HCT116 (cell line): ENCODE measurements at regions not wholly inside any gene's neighbourhood (a gene's known extent, or its start where the extent isn't known, plus 50 kb on each side); places are given as distances from the start of the nearest gene placed in this dataset.

ENCODE experiments used
- ATAC-seq: fragments of 200-7000 bp; cut with Tn5 transposase; 2 replicates; pipeline ENCODE4 v1.9.1; 2020; ENCODE audit warnings: mild to moderate bottlenecking, moderate library complexity
- BruUV-seq: library from RNA; stranded (reverse); fragments of 400-500 nt; replicated peaks from 2 replicates; lab custom pipeline; 2021; lab: Mats Ljungman, UMichigan
- CTCF ChIA-PET: fragments of 300-600 bp; sonication (Branson Sonifier 250); formaldehyde crosslinking; loops from one replicate; lab custom pipeline; 2021; ENCODE audit warnings: antibody characterized with exemption; lab: Charles Lee
- POLR2A ChIA-PET: fragments of 300-600, 350-600 bp; sonication (Branson Sonifier 250); formaldehyde crosslinking; loops from one replicate; lab custom pipeline; 2021; ENCODE audit warnings: antibody characterized with exemption; lab: Charles Lee
- RAD21 ChIA-PET, 2 experiments: fragments of 300-600 bp; sonication (Branson Sonifier 250); formaldehyde crosslinking; loops; one replicate each; lab custom pipeline; 2023; ENCODE audit warnings: low total read pairs in 2 of 2; ENCODE audit not compliant: uncharacterized antibody in 2 of 2, unreplicated experiment in 2 of 2, low non-redundant PET in 1 of 2; lab: Charles Lee
- DNase-seq: peaks from one replicate; pipeline ENCODE4 v3.0.0-alpha.2; 2010; ENCODE audit warnings: low read depth, low spot score
- H2AFZ ChIP-seq: fragments of 200-600 bp; shearing (Covaris generic), sonication (generic); 2 replicates; pipeline ENCODE4 v1.6.1; 2017; ENCODE audit warnings: low read depth, mixed run types, mixed read lengths, antibody characterized with exemption, low read length; ENCODE audit not compliant: poor library complexity, severe bottlenecking
- H3K27ac ChIP-seq: 2 replicates; pipeline ENCODE4 v1.5.1; 2012; ENCODE audit warnings: low read depth, low read length
- H3K27me3 ChIP-seq: fragments of 200-600 bp; sonication (generic); 2 replicates; pipeline ENCODE4 v1.6.1; 2016; ENCODE audit warnings: mixed run types, low read length, mixed read lengths; ENCODE audit not compliant: insufficient read depth
- H3K36me3 ChIP-seq, 2 experiments: fragments of 200-500 bp in 1 of 2; fragments of 200-600 bp in 1 of 2; sonication (Bioruptor generic) in 1 of 2; sonication (generic) in 1 of 2; 2 replicates each; pipeline versions ENCODE4 v1.5.1 to v1.6.1; 2014 to 2016; ENCODE audit warnings: low read length in 2 of 2, inconsistent platforms in 1 of 2, mixed read lengths in 1 of 2, mixed run types in 1 of 2; ENCODE audit not compliant: insufficient read depth in 2 of 2, control insufficient read depth in 1 of 2
- H3K4me1 ChIP-seq, 2 experiments: fragments of 200-600 bp in 1 of 2; sonication (generic) in 1 of 2; 2 replicates each; pipeline versions ENCODE4 v1.5.1 to v1.6.1; 2012 to 2017; ENCODE audit warnings: low read length in 2 of 2, inconsistent platforms in 1 of 2, mild to moderate bottlenecking in 1 of 2, mixed read lengths in 1 of 2, mixed run types in 1 of 2, moderate library complexity in 1 of 2; ENCODE audit not compliant: insufficient read depth in 2 of 2, control insufficient read depth in 1 of 2
- H3K4me2 ChIP-seq: fragments of 200-600 bp; sonication (generic); 2 replicates; pipeline ENCODE4 v1.6.1; 2017; ENCODE audit warnings: mixed run types, low read length, mixed read lengths
- H3K4me3 ChIP-seq, 2 experiments: fragments of 200-600 bp in 1 of 2; sonication (generic) in 1 of 2; replicated peaks in 1 of 2; 2 replicates each; pipeline ENCODE4 v1.5.1; 2011 to 2016; ENCODE audit warnings: low read length in 2 of 2, control low read depth in 1 of 2, low read depth in 1 of 2, mild to moderate bottlenecking in 1 of 2, mixed read lengths in 1 of 2, mixed run types in 1 of 2
- H3K79me2 ChIP-seq: fragments of 200-600 bp; sonication (generic); 2 replicates; pipeline ENCODE4 v1.6.1; 2017; ENCODE audit warnings: mild to moderate bottlenecking, mixed run types, low read length, moderate library complexity, mixed read lengths; ENCODE audit not compliant: insufficient read depth
- H3K9ac ChIP-seq: fragments of 200-600 bp; sonication (generic); 2 replicates; pipeline ENCODE4 v1.6.1; 2016; ENCODE audit warnings: low read length, mixed read lengths
- H3K9me2 ChIP-seq: fragments of 200-600 bp; sonication (generic), shearing (Covaris generic); 2 replicates; pipeline ENCODE4 v1.6.1; 2017; ENCODE audit warnings: mixed run types, mild to moderate bottlenecking, moderate library complexity; ENCODE audit not compliant: insufficient read depth
- H3K9me3 ChIP-seq, 2 experiments: fragments of 200-500 bp in 1 of 2; fragments of 200-600 bp in 1 of 2; sonication (Bioruptor generic) in 1 of 2; sonication (generic) in 1 of 2; 2 replicates each; pipeline ENCODE4 v1.6.1; 2014 to 2017; ENCODE audit warnings: low read length in 2 of 2, mixed read lengths in 2 of 2, inconsistent platforms in 1 of 2, low read depth in 1 of 2, mild to moderate bottlenecking in 1 of 2, mixed run types in 1 of 2, moderate library complexity in 1 of 2; ENCODE audit not compliant: control insufficient read depth in 1 of 2, insufficient read depth in 1 of 2
- H4K20me1 ChIP-seq: fragments of 200-600 bp; sonication (generic), shearing (Covaris generic); 2 replicates; pipeline ENCODE4 v1.6.1; 2017; ENCODE audit warnings: mixed run types, mild to moderate bottlenecking, moderate library complexity; ENCODE audit not compliant: insufficient read depth
- CBX3 ChIP-seq: IDR thresholded peaks from 2 replicates; pipeline ENCODE4 v1.6.1; 2012; ENCODE audit warnings: low read depth
- CTCF ChIP-seq, 3 experiments: fragments of 200-600 bp in 1 of 3; sonication (generic) in 1 of 3; IDR thresholded peaks in 2 of 3; conservative IDR thresholded peaks in 1 of 3; 2 replicates each; pipeline ENCODE4 v1.5.1; 2012 to 2017; ENCODE audit warnings: low read depth in 2 of 3, low read length in 2 of 3, antibody characterized with exemption in 1 of 3, borderline replicate concordance in 1 of 3, control low read depth in 1 of 3, mild to moderate bottlenecking in 1 of 3, mixed read lengths in 1 of 3, mixed run types in 1 of 3, moderate library complexity in 1 of 3; ENCODE audit not compliant: insufficient read depth in 1 of 3
- EZH2 ChIP-seq: fragments of 200-600 bp; sonication (generic); IDR thresholded peaks from 2 replicates; pipeline ENCODE4 v1.6.1; 2017; ENCODE audit warnings: antibody characterized with exemption, mixed run types
- EZH2phosphoT487 ChIP-seq: fragments of 200-600 bp; IDR thresholded peaks from 2 replicates; pipeline ENCODE4 v1.6.1; 2018; ENCODE audit warnings: antibody characterized with exemption, borderline replicate concordance
- JUND ChIP-seq: IDR thresholded peaks from 2 replicates; pipeline ENCODE4 v1.6.1; 2012
- POLR2A ChIP-seq: IDR thresholded peaks from 2 replicates; pipeline ENCODE4 v1.7.0; 2011; ENCODE audit warnings: borderline replicate concordance; ENCODE audit not compliant: insufficient read depth, insufficient read length; ENCODE audit errors: extremely low read depth
- RAD21 ChIP-seq: IDR thresholded peaks from 2 replicates; pipeline ENCODE4 v1.6.1; 2012; ENCODE audit warnings: low read depth, mild to moderate bottlenecking
- REST ChIP-seq: IDR thresholded peaks from 2 replicates; pipeline ENCODE4 v1.6.1; 2012; ENCODE audit warnings: low read depth
- SP1 ChIP-seq: IDR thresholded peaks from 2 replicates; pipeline ENCODE4 v1.6.1; 2012; ENCODE audit warnings: low read depth
- TCF7L2 ChIP-seq: IDR thresholded peaks from 2 replicates; pipeline ENCODE4 v1.7.0; 2011; ENCODE audit warnings: borderline replicate concordance, inconsistent platforms; ENCODE audit not compliant: insufficient read depth, insufficient read length; ENCODE audit errors: extremely low read depth
- ZBTB33 ChIP-seq: IDR thresholded peaks from 2 replicates; pipeline ENCODE4 v1.6.1; 2011; ENCODE audit warnings: mild to moderate bottlenecking, low read length, moderate library complexity; ENCODE audit not compliant: insufficient replicate concordance; ENCODE audit errors: extremely low read depth
- ZFX ChIP-seq: fragments of 450-650 bp; IDR thresholded peaks from 2 replicates; pipeline ENCODE4 v1.6.1; 2017
- ZNF274 ChIP-seq: fragments of 200-500 bp; sonication (Bioruptor generic); IDR thresholded peaks from 2 replicates; pipeline ENCODE4 v1.6.1; 2014; ENCODE audit warnings: mild to moderate bottlenecking, low read depth, low read length, inconsistent platforms
- intact Hi-C: fragments of 100-400 bp; cut with micrococcal nuclease; formaldehyde crosslinking; loops from 2 replicates; pipeline ENCODE4 v1.10.0; 2022

- Histone ChIP-seq H3K9me3 (no peaks in the 10 kb centered on the region), H4K20me1 (no peaks in the 10 kb centered on the region), H3K27me3 (no peaks in the 10 kb centered on the region), H3K9me2 (peaks cover 3% of the 10 kb centered on the region; the same call in 1 of the 2 replicates), H3K36me3 (no peaks in the 10 kb centered on the region), H3K27ac (no peak overlapping the region), H3K4me3 (no peak overlapping the region), H3K79me2 (no peaks in the 10 kb centered on the region), H3K4me1 (no peaks in the 10 kb centered on the region), H2AFZ (no peak overlapping the region), H3K4me2 (no peak overlapping the region), H3K9ac (no peak overlapping the region)
- ATAC-seq = no peak
- ChIA-PET RAD21 (no interaction called here), CTCF (no interaction called here), POLR2A (no interaction called here)
- no TSS peak for BruUV-seq
- intact Hi-C loops = no loop called here
- TF ChIP-seq CBX3 (no peak), EZH2phosphoT487 (no peak), ZFX (no peak), POLR2A (no peak)
- no peak for DNase-seq
Measured at GRCh38 chr2:160890667-160891352, 269.4 kb upstream of the TANK start.

GRCh38 chr2:160891353-160891740 is 268.9 kb upstream of the TANK start:
- intact Hi-C loops = no loop called here
- peaks cover 3% of the 10 kb centered on the region; the same call in 1 of the 2 replicates for H3K9me2 ChIP-seq
- no peak for DNase-seq
- no peak overlapping the region for H3K4me3 ChIP-seq
- ChIA-PET RAD21 (no interaction called here), POLR2A (no interaction called here), CTCF (no interaction called here)
- H3K4me1 ChIP-seq = no peaks in the 10 kb centered on the region
- no peak overlapping the region for H3K27ac ChIP-seq
- no peaks in the 10 kb centered on the region for H3K79me2 ChIP-seq
- no peak overlapping the region for H3K4me2 ChIP-seq
- H2AFZ ChIP-seq = no peak overlapping the region
- no peak for ATAC-seq
- H3K36me3 ChIP-seq = no peaks in the 10 kb centered on the region
- no peak overlapping the region for H3K9ac ChIP-seq
- BruUV-seq = no TSS peak
- no peaks in the 10 kb centered on the region for H3K9me3 ChIP-seq
- no peaks in the 10 kb centered on the region for H3K27me3 ChIP-seq
- no peaks in the 10 kb centered on the region for H4K20me1 ChIP-seq
- no peak for TF ChIP-seq REST
- TF ChIP-seq JUND = no peak
- no peak for TF ChIP-seq EZH2phosphoT487
- TF ChIP-seq RAD21 = no peak
- no peak for TF ChIP-seq CTCF (IDR thresholded peaks at IDR 0.05 in 2 of 3, conservative IDR thresholded peaks at IDR 0.05 in 1 of 3; ENCODE audit: borderline replicate concordance in 1 of 3, insufficient read depth in 1 of 3, low read depth in 2 of 3, low read length in 2 of 3)
- TF ChIP-seq EZH2 = no peak
- TF ChIP-seq ZNF274 = no peak
- TF ChIP-seq ZBTB33 = no peak
- no peak for TF ChIP-seq SP1
- TF ChIP-seq TCF7L2 = no peak
